PC-3 (cell line): ENCODE measurements at regions not wholly inside any gene's neighbourhood (a gene's known extent, or its start where the extent isn't known, plus 50 kb on each side); places are given as distances from the start of the nearest gene placed in this dataset.

Source experiments
- CTCF ChIP-seq: fragments of 300-600 bp; sonication (generic); conservative IDR thresholded peaks from 2 replicates; pipeline ENCODE4 v1.5.1; 2017; ENCODE audit warnings: antibody characterized with exemption, low read depth, mild to moderate bottlenecking, low read length
- EZH2 ChIP-seq: fragments of 300-600 bp; sonication (generic); IDR thresholded peaks from one replicate; pipeline ENCODE4 v1.6.1; 2017; ENCODE audit warnings: antibody characterized with exemption, mild to moderate bottlenecking, low read length; ENCODE audit not compliant: unreplicated experiment

- TF ChIP-seq CTCF = no peak
- TF ChIP-seq EZH2 = no peak
These were observed 198.3 kb downstream of the WDR11 start for GRCh38 chr10:121049489-121049888.
